HG02840 (cell line): ENCODE measurements at regions not wholly inside any gene's neighbourhood (a gene's known extent, or its start where the extent isn't known, plus 50 kb on each side); places are given as distances from the start of the nearest gene placed in this dataset.
"Not testable (repeated sequence)": the region's sequence is repeated elsewhere in the genome, so short reads cannot be mapped to it uniquely, and the experiment has no call there.

ENCODE experiments used
- ATAC-seq: cut with Tn5 transposase; IDR thresholded peaks from one replicate; pipeline ENCODE4 v1.9.1; 2021; ENCODE audit warnings: mild to moderate bottlenecking, moderate library complexity, moderate number of reproducible peaks; ENCODE audit not compliant: unreplicated experiment, low FRiP score

DNA sequence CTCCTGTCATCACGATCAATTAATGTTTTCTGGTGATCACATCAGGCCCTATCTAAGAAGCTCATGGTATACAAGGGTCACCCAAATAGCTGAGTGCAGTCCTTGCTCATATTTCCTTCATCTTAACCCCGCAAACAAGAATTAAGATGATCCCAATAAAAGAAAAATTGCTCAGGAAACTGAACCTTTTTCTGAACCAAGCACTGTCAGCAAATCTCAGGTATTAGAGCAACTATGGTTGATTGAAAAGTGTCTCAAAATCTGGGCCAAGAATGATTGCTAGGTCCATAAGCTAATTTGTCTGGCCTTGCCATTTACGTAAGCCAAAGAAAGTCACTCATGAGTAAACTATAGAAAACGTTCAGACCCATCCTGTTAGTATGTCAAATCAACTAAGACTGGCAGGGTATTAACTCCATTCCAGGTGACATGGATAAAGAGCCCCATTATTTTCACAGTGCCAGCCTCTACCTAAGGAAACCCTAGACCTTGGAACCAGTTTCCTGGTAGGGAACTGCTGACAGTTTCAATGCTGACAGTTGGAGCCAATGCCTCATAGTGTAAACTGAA, 209.3 kb downstream of the DEPDC1B start:
- ATAC-seq = no peak

DNA sequence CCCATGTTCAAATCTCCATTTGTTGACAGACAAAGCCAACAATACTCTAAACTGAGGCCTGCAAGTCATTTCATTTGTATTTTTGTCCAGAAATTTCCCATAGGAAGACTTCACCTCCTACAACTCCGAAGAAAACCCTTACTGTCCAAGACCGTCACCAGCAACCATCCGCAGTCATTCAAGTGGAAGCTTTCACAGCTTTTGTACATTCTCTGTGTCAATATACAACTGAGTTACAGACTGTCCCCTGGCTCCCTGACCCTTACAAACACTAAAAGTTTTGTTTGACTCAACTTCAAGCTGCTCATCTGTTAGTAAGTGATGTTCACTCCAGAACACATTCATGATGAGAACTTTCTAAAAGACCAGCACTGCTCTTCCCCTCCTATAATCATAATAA, 210.1 kb downstream of the DEPDC1B start:
- ATAC-seq = no peak

DNA sequence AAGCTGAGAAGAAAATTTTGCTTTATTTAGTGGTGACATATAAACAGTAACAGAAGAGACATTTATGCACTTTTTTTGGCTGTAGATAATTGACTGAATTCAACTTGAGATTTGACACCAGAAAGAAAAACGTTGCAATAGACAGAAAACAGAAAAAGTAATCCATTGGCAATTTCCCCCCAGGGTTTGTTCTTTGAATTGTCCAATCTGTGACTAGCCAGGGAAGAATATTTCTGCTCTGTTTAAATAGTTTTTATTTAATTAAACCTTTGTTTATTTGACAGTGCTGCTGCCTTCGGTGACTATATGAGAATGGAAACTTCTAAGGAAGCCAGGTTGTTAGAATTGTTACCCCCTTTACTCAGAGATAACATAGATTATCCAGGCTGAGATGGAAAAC, 210.6 kb downstream of the DEPDC1B start:
- ATAC-seq = no peak

DNA sequence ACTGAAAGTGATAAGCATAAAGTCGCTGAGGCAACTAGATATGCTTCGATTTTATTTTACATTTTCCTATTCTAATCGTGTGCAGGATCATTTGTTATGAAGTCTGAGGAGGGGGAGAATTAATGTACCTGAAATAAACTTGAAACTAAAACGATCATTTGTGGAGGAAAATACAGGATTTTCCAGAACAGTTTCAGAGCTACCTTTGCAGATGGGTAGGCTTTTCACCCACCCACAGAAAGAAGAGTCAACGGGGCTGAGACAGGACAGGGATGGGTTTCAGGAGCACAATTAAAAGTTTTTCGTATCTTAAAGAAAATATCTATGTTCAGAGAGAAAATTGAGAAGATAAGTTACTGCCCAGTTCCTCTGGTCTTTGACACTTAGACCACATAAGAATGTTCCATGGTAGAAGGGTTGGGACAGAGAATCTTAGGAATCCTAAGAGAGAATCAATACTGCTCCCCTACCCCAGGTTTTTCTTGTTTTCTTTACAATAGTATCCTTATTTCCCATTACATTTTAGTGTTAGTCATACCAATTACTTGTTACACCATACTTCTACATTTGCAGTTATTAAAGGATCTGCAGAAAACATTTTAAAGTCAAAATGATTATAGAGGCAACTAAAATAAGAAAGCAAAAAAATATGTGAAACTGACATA, 211.4 kb downstream of the DEPDC1B start:
- no peak for ATAC-seq

DNA sequence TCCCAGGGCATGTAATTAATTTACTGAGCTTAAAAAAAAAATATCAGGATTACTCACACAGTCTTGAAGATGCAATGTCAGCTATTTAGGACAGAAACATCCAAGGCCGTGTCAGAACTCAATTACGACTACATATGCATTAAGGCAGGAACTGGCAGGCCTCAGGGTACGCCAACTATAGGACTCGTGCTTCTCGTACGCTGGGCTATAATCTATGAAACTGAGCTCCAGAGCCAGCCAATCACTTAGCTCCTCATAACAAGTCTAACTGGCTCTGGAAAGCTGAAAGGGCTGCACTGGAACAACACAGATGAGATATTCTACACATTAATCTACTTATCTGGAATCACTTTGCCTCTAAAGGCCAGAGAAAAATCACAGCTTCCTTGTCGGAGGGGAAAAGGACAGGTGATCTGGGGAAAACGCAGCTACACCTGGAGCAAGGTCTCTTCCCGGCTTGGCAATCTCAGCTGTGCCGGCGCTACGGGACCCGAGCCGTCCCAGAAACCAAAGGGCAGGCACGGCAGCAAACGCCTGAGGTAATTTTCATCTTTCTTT, 212.0 kb downstream of the DEPDC1B start:
- no peak for ATAC-seq

DNA sequence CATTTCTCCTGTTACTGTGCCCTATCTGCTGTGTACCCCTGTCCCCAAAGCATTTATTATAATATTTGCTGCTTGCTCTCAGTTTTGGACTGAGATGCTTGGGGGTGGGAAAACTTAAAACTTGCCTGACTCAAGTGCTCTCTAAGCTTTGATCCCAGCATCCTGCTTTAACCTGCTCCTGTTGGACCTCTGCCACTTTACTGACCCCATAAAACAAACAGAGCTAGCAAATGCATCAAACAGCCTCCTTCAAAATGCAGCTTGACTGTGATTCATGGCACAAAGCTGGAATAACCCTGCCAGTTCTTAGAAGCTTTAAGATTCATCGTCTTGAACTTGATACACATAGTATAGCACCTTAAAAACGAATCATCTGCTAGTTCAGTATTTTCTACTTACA, 212.5 kb downstream of the DEPDC1B start:
- ATAC-seq = no peak

DNA sequence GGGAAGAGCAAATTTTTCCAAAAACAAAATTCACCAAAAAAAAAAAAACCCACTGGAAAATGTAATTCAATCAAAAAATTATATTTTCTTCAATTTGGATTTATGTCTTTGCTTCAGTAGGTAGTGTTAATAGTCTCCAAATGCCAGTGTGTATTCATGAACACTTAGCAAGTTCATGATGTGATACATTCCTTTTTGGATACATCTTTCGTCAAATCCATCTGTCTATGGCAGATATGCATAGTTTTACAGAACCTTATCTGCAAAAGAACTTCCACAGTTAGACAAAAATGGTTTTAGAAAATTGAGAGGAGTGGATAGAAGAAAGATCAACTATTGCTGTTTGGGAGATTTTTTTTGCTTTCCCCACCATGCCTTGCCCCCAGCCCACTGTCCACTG, 214.6 kb downstream of the DEPDC1B start:
- ATAC-seq = no peak

DNA sequence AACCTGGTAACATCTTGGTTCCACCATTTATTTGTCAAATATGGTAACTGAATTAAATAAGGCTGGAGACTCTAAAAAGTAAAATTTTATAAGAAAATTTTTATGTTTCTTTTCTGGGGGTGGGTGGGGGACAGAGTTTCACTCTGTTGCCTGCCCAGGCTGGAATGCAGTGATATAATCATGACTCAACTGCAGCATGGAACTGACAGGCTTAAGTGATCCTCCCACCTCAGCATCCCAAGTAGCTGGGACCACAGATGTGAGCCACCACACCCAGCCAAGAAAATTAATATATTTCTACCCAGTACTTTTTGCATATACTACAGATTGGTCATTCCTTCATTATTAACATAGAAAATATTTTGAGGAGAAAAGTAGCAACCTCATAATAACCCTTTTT, 216.9 kb downstream of the DEPDC1B start:
- ATAC-seq = no peak

DNA sequence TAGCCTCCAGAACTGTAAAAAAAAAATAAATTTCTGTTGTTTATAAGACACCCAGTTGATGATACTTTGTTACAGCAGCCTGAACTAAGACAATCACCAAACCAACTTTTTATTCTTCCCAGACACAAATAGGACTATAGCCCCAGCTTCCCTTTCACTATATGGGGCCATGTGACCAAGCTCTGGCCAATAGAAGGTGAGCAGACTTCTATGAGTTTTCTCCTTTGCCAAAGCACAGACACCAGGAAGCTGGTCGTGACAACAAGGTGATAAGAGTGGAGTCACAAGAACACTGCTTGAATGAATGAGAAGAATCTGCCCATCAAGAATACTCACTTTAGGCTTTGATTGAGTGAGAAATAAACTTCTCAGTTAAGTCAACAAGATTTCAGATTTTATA, 217.7 kb downstream of the DEPDC1B start:
- no peak for ATAC-seq

DNA sequence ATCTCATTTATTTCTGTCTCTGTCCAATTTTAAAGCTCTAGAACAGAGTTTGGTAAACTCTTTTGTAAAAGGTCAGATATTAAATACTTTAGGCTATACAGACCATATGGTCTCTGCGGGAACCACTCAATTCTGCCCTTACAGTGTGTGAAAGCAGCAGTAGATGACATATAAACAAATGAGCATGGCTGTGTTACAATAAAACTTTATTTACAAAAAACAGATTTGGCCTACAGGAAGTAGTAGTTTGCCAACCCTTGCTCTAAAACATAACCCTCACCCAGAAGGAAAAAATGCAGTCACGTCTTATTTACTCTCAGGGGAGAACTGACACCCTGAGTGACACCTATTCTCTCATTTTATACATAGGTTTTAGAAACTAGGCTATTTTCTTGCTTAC, 220.4 kb downstream of the DEPDC1B start:
- ATAC-seq = no peak

DNA sequence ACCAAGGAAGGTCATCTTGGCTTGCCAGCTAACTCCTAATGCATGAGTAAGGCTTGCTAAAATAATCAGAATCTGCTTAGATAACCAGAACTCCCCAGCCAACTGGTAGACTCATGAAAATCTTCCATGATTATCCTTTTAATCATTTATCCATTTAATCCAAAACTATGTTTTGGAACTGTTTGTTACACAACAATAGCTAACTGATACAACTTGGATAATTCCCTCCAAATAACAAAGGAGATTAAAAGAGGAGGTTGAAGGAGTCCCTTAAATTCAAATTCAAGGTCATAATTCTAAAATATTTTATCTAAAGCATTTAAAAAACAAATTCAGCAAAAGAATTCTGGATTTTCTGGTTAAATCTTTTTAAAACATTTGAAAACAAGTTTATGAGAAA, 222.1 kb downstream of the DEPDC1B start:
- no peak for ATAC-seq

DNA sequence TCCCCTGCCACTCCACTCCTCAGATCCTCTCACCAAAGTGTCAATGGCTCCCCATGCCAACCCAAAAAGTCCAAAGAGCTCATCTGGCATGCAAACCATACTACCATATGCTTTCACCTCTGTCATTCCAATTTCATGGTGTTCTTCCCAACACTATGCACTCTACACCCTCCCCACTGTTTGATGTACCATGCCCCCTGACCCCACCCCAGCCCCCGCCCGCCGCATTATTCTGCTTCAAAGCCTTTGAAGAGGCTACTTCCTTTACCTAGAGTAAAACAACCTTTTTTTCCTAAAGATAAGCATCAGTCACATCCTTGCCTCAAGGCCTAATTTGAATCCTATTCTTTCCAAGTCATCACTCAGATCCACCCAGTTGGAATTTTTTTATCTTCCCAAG, 226.3 kb downstream of the DEPDC1B start:
- ATAC-seq = no peak

DNA sequence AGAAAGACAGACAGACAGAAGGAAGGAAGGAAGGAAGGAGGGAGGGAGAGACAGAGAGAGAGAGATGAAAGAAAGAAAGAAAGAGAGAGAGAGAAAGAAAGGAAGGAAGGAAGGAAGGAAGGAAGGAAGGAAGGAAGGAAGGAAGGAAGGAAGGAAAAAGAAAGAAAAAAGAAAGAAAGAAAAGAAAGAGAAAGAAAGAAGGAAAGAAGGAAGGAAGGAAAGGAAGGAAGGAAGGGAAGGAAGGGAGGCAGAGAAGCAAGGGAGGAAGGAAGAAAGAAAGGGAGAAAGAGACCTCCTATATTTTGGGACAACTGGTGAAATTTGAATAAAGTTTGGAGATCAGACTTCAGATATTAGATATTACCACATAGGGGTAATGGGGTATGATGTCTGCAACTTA, 226.9 kb downstream of the DEPDC1B start:
- ATAC-seq = not testable (repeated sequence)

DNA sequence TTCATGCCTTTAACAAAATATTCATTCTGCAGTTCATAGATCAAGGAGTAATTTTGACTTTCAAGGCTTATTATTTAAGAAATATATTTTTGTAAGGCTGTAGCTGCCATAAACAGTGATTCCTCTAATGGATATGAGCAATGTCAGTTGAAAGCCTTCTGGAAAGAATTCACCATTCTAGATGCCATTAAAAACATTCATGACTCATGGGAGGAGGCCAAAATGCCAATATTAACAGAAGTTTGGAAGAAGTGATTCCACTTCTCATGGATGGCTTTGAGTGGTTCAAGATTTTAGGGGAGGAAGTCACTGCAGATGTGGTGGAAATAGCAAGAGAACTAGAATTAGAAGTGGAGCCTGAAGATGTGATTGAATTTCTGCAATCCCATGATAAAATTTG, 229.1 kb downstream of the DEPDC1B start:
- no peak for ATAC-seq

DNA sequence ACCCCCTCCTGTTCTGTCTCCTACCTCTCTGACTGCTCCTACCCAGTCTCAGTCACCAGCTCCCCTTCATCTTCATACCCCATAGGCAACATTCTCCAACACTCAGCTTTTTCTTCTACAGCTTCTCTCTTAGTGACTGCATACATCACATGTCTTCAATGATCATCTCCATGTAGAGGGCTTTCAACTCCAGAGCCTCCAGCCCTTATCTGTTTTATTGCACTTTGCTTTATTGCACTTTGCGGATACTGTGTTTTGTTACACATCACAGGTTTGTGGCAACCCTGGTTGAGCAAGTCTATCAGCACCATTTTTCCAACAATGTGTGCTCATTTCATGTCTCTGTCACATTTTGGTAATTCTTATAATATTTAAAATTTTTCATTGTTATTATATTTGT, 230.7 kb downstream of the DEPDC1B start:
- ATAC-seq = no peak

DNA sequence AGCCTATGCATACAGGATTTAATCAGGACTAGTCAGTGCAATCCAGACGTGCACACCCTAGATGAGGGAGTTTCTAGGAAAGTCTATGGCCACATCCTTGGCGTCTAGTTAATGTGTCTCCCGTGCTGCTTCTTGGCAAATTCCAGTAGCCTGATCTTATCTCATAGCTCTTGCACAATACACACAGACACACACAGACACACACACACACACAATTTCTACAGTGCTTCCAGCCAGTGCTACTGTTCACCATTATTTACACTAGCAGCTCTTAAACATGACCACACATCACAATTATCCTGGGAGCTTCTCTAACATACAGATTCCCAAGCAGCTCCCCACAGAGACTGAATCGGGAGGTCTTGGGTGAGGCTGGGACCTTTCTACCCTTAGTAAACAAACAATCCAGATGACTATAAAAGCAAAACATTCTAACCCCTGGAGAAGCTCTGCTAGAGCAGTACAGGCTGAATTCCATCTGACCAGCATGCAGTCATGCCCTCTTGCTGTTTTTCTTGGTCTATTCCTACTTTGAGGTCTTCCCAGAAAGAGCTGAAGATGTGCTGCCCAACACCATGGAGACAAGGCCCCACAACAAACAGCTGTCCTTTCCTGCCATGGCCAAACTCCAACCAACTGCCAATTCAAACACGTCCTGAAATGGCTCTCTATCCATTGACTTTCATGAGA, 236.6 kb downstream of the DEPDC1B start:
- no peak for ATAC-seq

DNA sequence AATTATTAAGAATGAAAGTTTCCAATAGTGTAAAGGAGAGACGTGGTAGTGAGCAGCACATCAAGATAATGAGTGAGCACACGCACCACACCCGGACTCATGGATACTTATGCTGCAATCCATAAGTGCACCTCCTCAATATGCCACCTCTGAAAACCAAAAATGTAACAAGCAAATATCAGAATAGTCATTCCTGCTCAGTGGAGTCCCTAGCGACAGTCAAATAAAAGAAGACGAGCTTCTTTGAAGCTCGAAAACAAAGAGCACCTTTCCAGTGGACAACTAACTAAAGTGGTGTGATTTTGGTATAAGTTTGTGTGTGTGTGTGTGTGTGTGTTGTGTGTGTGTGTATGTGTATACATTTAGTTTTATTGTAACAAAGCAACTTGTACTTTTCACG, 241.3 kb downstream of the DEPDC1B start:
- no peak for ATAC-seq

DNA sequence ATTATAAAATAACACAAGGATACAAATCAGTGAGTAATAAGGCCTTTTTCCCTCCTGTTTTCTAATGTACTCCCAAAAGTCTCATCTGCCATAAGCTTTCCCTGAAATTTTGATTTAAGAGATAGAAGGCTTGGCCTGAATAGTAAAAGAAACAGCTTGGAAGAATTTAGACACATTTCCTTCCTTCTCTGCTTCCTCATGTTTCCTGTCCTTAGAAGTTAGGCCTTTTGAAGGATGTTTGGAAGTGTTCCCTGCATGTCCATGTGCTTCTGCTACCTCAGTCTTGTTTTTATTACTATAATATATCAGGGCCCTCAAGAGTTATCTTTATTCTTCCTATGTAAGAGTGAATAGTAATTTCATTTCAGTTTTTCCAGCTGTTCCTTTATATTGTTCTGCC, 242.7 kb downstream of the DEPDC1B start:
- no peak for ATAC-seq

DNA sequence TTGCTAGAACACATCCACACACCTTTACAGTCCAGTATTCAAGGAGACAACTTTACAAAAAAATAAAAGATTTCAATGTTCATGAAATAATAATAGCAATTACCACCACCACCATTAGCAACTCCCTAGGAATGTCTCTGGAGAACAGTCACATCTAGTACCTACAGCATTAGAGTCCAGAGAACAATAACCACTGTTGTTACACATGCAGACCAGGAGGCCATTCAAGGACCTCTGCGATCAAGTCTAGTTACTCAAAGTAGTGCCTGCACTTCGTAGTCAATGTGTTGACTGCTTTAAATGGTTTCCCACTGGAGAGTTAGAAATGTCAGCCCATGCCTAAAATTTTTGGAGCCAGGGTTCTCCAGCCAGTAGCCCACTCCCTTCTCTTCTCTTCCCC, 244.4 kb downstream of the DEPDC1B start:
- ATAC-seq = no peak

DNA sequence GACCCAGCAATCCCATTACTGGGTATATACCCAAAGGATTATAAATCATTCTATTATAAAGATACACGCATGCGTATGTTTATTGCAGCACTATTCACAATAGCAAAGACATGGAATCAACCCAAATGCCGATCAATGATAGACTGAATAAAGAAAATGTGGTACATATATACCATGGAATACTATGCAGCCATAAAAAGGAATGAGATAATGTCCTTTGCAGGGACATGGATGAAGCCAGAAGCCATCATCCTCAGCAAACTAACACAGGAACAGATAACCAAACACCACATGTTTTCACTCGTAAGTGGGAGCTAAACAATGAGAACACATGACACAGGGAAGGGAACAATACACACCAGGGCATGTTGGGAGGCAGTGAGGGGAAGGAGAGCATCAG, 245.7 kb downstream of the DEPDC1B start:
- not testable (repeated sequence) for ATAC-seq

DNA sequence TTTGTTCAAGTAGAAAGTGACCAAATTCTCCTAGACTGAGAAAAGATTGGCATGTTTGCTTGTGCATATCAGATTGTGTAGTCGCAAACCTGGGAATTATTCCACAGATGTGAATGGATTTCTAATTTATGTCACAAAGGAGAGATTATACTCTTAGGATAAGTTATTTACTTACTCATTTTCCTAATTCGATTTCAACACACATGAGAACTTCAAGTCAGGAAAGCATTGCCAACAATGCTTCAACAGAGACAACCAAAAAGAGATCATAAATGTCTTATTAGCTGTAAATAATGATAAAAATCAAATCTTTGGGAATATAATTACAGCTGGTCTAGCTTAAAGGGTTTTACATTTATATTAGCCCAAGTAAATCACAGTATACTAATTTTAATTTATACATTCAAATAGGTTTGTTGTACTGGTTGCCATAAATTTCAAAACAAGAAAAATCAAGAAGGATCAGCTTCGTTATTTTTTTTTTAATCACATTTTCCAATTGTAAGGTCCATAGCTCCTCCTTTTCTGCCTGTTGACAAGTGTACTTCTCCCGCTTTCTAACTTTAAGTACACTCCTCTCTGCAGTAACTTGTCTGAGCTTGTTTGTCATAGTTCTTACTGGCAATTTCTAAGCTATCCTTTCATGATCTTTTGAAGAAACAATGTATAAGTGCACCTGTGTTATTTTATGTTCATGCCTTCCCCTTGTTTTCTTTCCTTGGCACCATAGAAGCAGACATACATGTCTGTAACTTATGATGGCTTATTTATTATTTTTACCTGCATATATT, 246.6 kb downstream of the DEPDC1B start:
- ATAC-seq = no peak
